ENCODE measurements at regions not wholly inside any gene's neighbourhood (a gene's known extent, or its start where the extent isn't known, plus 50 kb on each side); places are given as distances from the start of the nearest gene placed in this dataset.

DNA sequence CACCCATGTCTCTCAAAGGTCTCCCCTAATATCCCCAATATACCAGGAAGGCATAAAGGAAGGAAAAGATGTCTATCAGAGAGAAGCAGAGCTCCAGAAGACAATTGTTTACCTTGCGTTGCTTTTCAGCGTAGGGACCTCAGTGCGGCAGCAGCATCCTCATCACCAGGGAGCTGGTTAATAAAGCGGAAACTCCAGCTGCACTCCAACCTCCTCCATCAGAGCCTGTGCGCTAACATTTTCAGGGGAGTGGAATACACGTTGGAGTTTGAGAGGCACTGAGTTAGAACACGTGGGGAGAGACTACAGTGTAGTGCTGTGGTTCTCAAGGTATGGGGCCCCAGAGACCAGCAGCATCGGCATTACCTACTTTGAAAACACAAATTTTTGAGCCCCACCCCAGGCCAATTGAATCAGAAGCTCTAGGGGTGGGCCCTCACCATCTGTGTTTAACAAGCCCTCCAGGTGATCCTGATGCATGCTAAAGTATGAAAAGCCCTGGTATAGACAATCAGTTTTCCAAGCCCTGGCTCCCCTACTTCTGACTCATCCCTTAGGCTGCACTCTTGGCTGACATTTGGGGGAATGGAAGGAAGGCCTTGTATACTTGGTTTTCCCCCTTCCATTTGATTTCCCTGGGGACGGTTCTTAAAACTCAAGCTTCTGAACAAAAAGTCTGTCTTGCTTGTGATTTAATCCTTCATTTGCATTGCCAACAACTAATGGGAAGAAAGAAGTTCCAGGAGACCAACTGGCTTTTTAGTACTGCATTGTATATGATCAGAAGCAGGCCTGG is 419.0 kb upstream of the CCDC196 start:
- Mint-ChIP-seq H3K27me3 (peaks cover 1% of the 10 kb centered on the region), H3K27ac (no peak overlapping the region), H3K4me1 (ENCODE audit: low read depth) (no peaks in the 10 kb centered on the region), H3K36me3 (no peaks in the 10 kb centered on the region), H3K4me3 (no peak overlapping the region), H3K9me3 (no peaks in the 10 kb centered on the region)
- POLR2A ChIA-PET: interaction anchor here (1.0 kb wide), 1 partner anchor 9 kb away, joined by 3 read pairs; no protein-coding TSS in a partner anchor
- CTCF ChIA-PET: interaction anchor here (2.0 kb wide), 1 partner anchor 107 kb away, joined by 21 read pairs; no protein-coding TSS in a partner anchor
- no peak for DNase-seq
- intact Hi-C loops (cut with micrococcal nuclease): no loop called here

DNA sequence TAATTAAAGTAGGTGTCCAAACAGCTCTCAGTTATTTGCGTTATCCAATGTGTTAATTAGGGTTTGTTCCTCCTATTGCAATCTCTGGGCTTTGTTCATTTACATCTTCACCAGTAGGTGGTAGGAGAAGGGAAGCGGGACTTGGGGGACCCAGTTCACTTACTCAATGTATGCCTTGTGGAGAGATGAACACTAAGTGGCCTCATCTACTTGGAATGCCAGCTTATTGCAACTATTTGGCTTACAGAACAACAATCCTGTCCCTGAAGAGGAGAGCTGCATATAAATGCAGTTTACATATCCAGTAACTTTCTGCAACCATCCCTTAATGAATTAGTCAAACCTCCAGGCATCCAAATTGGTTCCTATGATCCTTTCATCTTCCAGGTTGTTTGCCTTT is 417.1 kb upstream of the CCDC196 start:
- H3K4me1 Mint-ChIP-seq (ENCODE audit: low read depth): no peaks in the 10 kb centered on the region
- no peaks in the 10 kb centered on the region for H3K36me3 Mint-ChIP-seq
- intact Hi-C loops (cut with micrococcal nuclease): no loop called here
- DNase-seq: no peak
- CTCF ChIA-PET: interaction anchor here (1.2 to 1.9 kb wide), 2 partner anchors 109 to 904 kb away, joined by 5 read pairs; no protein-coding TSS in a partner anchor
- no peak overlapping the region for H3K27ac Mint-ChIP-seq
- no peak overlapping the region for H3K4me3 Mint-ChIP-seq
- H3K27me3 Mint-ChIP-seq: peaks cover 1% of the 10 kb centered on the region
- no peaks in the 10 kb centered on the region for H3K9me3 Mint-ChIP-seq
- POLR2A ChIA-PET: interaction anchor here (0.5 kb wide), 1 partner anchor 71 kb away, joined by 3 read pairs; no protein-coding TSS in a partner anchor

DNA sequence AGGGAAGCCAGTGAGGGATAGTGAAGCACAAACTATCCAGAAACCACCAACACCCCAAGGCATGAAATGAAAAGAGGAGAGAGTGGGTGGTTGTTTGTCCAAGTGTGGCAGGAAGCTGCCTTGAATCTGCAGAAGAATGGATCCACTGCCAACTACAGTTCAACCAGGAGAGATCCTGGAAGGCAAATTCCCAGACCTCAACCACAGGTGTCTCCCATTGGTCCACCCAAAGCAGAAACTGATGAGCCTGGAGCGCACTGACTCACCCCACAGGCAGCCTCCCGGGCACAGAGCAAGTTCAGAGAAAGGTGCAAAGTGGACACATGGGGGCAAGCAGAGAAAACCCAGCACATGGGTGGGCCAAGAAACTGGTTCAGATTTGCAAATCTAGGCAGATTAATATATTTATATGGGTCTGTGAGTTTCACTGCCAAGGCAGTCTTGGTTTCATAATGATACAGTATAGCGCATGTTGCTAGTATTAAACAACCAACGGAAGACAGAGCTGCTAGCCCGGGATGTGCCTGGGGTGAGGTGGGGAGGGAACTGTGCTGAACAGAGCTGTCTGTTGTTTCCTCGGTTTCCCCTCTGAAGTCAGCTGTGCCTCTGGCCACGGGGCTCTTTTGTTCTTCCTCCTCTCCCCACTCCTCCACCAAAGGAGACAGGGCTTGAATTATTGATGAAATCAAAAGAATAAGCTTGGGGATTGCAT is 416.2 kb upstream of the CCDC196 start:
- H3K36me3 Mint-ChIP-seq: no peaks in the 10 kb centered on the region

DNA sequence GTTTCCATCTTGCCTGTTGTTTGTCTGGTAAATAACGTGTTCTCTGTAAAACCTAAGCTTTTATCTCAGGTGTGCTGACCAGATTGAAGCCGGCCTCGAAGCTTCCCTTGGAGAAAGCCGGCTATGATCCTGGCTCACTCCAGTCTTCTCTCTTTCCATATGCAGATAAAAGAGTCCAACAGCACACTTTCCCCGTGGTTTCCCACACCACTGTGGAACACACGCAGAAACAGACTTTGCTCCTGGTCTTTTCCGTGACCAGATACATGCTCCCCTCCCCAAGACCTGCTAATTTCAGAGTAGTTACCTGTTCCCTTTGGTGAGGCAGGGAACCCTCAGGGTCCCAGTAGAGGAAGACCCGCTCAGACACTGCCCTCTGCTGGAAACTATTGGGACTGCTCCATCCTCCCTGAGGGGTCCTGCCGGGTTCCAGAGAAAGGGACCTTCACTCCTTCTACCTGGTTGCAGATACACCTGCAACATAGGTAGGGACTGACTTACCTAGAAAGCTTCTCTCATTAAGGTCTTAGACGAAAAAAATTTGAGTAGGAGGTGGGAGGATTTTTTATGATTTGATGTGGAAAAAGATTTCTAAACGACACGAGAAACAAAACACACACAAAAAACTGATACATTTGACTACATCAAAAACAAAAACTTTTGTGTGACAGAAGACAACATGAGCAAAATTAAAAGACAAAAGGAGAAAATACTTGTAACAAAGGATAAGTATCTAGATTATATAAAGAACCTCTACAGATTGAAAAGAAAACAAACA is 415.4 kb upstream of the CCDC196 start:
- Mint-ChIP-seq H3K27me3 (peaks cover 1% of the 10 kb centered on the region), H3K27ac (no peak overlapping the region), H3K36me3 (no peaks in the 10 kb centered on the region), H3K4me3 (no peak overlapping the region), H3K9me3 (no peaks in the 10 kb centered on the region), H3K4me1 (ENCODE audit: low read depth) (no peaks in the 10 kb centered on the region)
- CTCF ChIA-PET: interaction anchor here (0.7 to 3.6 kb wide), 22 partner anchors 8 to 906 kb away, joined by 3 to 57 read pairs (median 3); no protein-coding TSS in a partner anchor
- POLR2A ChIA-PET: no interaction called here
- intact Hi-C loops (cut with micrococcal nuclease): loop anchor here (1.0 to 5.0 kb wide), 3 partner anchors 109 to 906 kb away; partner anchors contain the start of gene FUT8
- DNase-seq: peak; percentile 72

More for the DNA sequence above, 416.2 kb upstream of the CCDC196 start:
- Mint-ChIP-seq H3K9me3 (no peaks in the 10 kb centered on the region), H3K4me1 (ENCODE audit: low read depth) (no peaks in the 10 kb centered on the region), H3K27ac (no peak overlapping the region), H3K27me3 (peaks cover 1% of the 10 kb centered on the region), H3K4me3 (no peak overlapping the region)
- DNase-seq: no peak
- intact Hi-C loops (cut with micrococcal nuclease): loop anchor here (1.0 to 5.0 kb wide), 3 partner anchors 109 to 905 kb away; partner anchors contain the start of gene FUT8
- POLR2A ChIA-PET: no interaction called here
- CTCF ChIA-PET: interaction anchor here (0.7 to 3.6 kb wide), 21 partner anchors 9 to 905 kb away, joined by 3 to 57 read pairs (median 3); no protein-coding TSS in a partner anchor

DNA sequence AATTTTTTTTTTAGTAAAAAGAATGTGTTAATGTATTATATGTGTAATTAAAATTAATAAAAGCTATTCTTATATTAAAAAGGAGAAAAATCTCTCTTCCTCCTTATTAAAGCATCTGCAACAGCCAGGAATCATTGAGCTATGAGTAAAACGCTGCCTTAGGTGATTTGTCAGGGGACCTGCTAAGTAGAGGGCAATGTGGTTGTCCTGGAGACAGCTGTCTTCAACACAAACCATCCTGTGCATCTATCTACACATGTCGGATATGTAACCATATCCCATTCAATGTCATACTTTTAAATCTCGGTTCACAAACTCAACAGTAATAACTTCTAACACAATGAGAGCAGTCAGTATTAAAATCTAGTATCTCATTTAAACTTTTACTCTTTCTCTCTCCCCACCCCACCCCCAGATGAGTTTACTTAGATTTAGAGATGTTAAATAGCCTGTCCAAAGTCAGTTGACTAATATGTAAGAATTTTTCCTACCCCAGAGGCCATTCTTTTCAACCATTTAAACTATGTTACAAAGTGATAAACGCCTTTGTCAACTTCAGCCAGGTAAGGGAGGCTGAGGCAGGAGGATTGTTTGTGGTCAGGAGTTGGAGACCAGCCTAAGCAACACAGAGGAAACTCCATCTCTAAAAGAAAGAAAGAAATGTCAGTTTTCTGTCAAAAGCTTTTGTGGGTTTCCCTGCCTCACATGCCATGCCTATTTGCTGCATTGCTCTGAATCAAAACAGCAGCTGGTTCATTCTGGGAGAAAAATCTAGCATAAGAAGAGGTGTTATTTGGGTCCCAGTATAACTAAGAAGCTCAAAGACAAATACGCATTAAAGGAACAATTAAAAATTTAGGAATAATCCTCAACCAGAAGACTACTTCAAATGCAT is 413.7 kb upstream of the CCDC196 start:
- no peak overlapping the region for H3K27ac Mint-ChIP-seq
- no peaks in the 10 kb centered on the region for H3K36me3 Mint-ChIP-seq
- intact Hi-C loops (cut with micrococcal nuclease): loop anchor here (5.0 kb wide), 1 partner anchor 660 kb away; the partner anchor contains the start of gene FUT8
- ChIA-PET POLR2A (no interaction called here), CTCF (interaction anchor here (0.5 to 3.6 kb wide), 6 partner anchors 13 to 908 kb away, joined by 3 to 57 read pairs (median 14); no protein-coding TSS in a partner anchor)
- DNase-seq: no peak
- H3K9me3 Mint-ChIP-seq: no peaks in the 10 kb centered on the region
- H3K4me1 Mint-ChIP-seq (ENCODE audit: low read depth): no peaks in the 10 kb centered on the region
- peaks cover 1% of the 10 kb centered on the region for H3K27me3 Mint-ChIP-seq
- H3K4me3 Mint-ChIP-seq: no peak overlapping the region

DNA sequence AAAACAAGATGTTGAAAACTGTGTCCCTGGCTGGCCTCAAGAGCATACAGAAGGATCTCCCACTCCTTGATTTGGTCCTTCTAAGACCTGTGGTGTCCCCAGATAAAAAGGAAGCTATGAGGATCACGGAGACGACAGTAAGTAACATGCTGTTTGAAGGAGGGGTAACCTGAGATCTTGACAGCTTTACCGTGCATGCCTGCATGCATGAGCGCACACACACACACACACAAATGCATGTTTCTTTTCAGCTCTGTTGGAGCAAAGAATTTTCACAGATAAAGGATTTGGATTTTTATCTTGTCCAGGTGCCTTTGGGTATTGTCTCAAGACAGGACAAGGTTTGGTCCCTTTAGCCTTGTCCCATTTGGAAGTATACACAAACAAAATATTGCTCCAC is 411.6 kb upstream of the CCDC196 start:
- ChIA-PET CTCF (interaction anchor here (1.0 to 1.5 kb wide), 3 partner anchors 9 to 114 kb away, joined by 3 to 8 read pairs (median 3); no protein-coding TSS in a partner anchor), POLR2A (no interaction called here)
- Mint-ChIP-seq H3K4me1 (ENCODE audit: low read depth) (no peaks in the 10 kb centered on the region), H3K27ac (no peak overlapping the region), H3K36me3 (no peaks in the 10 kb centered on the region), H3K4me3 (no peak overlapping the region), H3K27me3 (peaks cover 1% of the 10 kb centered on the region), H3K9me3 (no peaks in the 10 kb centered on the region)
- no peak for DNase-seq
- intact Hi-C loops (cut with micrococcal nuclease): loop anchor here (5.0 kb wide), 1 partner anchor 662 kb away; the partner anchor contains the start of gene FUT8

DNA sequence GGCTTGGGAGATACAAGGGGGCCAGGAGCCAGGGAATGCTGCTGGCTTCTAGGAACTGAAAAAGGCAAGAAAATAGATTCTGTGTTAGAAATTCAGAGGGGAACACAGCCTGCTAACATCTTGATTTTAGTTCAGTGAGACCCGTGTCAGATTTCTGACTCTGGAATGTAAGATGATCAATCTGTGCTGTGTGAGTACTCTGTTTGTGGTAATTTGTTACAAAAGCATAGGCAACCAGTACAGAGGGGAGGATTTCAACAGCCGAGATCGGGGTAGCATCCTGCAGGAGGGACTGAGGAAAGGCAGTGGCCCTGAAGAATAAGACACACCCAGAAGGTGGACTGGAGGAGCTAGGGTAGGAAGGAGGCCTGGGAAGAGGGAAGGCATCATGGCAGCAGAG is 410.0 kb upstream of the CCDC196 start:
- intact Hi-C loops (cut with micrococcal nuclease): no loop called here
- H3K27ac Mint-ChIP-seq: no peak overlapping the region
- H3K4me3 Mint-ChIP-seq: no peak overlapping the region
- no peaks in the 10 kb centered on the region for H3K4me1 Mint-ChIP-seq (ENCODE audit: low read depth)
- no peaks in the 10 kb centered on the region for H3K9me3 Mint-ChIP-seq
- no peaks in the 10 kb centered on the region for H3K36me3 Mint-ChIP-seq
- CTCF ChIA-PET: no interaction called here
- POLR2A ChIA-PET: interaction anchor here (1.1 kb wide), 1 partner anchor 9 kb away, joined by 3 read pairs; no protein-coding TSS in a partner anchor
- H3K27me3 Mint-ChIP-seq: no peaks in the 10 kb centered on the region
- no peak for DNase-seq

DNA sequence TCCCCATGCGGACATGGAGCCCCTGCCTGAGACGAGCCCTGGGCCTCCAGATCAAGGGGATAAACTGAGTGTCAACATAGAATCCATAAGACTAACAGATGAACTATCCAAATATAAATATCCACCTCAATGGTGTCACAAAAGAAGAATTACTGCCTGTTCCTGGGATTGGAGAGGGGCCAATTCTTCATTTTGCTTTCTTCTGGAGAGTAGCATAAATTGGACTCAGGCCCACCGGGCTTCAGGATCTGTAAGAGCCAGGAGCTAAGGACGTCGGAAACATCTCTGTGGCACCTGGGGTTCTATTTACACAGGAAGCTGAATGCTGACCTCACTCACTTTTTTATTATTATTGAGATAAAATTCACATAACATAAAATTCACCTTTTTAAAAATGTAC is 408.2 kb upstream of the CCDC196 start:
- CTCF ChIA-PET: interaction anchor here (1.2 kb wide), 1 partner anchor 8 kb away, joined by 3 read pairs; no protein-coding TSS in a partner anchor
- H3K27ac Mint-ChIP-seq: no peak overlapping the region
- intact Hi-C loops (cut with micrococcal nuclease): no loop called here

DNA sequence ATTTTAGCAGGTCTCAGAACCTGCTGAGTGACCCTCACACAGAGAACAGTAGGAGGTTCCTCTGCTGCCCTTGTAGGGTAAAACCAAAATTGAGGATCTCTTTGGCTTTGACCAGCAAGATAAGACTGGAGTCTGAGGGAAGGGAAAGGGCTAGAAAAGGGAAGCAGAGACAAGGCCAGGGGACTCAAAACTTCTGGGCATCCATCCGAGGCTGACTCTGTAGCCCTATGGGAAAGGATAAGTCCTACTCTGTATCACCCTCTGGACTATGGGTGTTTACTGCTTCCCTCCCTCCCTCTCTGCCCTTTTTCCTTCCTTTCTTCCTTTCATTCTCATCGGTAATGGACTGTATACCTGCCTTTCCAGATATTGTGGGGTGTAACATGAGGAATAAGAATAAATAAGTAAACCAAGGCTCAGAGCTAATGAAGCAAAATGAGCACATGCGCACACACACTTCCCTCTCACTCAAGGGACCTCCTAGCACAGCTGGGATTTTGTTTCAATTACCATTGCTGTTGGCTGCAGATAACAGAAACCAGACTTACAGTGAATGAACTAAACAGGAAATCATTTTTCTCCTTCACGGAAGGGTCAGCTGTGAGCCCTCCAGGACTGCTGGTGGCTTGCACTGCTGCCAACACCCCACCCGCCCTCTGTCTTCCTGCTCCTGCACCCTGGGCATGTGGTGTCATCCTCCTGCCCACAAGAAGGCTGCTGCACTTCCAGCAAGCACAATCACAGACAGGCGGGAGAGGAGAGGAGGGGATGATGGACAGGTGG is 404.4 kb upstream of the CCDC196 start:
- POLR2A ChIA-PET: no interaction called here
- no peaks in the 10 kb centered on the region for H3K9me3 Mint-ChIP-seq
- CTCF ChIA-PET: no interaction called here

More for the DNA sequence above, 408.2 kb upstream of the CCDC196 start:
- no peak for DNase-seq
- Mint-ChIP-seq H3K4me1 (ENCODE audit: low read depth) (no peaks in the 10 kb centered on the region), H3K9me3 (no peaks in the 10 kb centered on the region), H3K27me3 (peaks cover 2% of the 10 kb centered on the region), H3K36me3 (no peaks in the 10 kb centered on the region), H3K4me3 (no peak overlapping the region)
- POLR2A ChIA-PET: no interaction called here

DNA sequence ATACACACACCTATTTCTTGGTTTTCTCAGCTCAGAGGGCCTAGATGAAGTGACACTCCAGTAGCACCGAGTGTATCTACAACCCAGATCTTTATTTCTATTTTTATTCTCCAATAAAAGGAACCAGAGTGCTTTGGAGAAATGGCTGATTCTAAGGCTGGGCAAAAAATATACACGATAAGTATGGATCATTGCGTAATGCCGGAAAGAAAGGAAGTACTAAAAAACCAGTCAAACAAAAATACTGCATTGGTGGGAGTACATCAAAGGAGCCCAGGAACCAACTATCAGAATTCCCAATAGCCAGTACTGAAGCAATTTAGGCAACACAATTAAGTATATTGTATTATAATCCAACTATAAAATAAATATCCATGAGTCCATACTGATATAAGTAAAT is 400.9 kb upstream of the CCDC196 start:
- H3K27me3 Mint-ChIP-seq: peaks cover 6% of the 10 kb centered on the region
- intact Hi-C loops (cut with micrococcal nuclease): no loop called here
- CTCF ChIA-PET: no interaction called here
- H3K36me3 Mint-ChIP-seq: no peaks in the 10 kb centered on the region
- H3K9me3 Mint-ChIP-seq: no peaks in the 10 kb centered on the region
- DNase-seq: no peak
- H3K27ac Mint-ChIP-seq: no peak overlapping the region
- POLR2A ChIA-PET: no interaction called here
- H3K4me1 Mint-ChIP-seq (ENCODE audit: low read depth): no peaks in the 10 kb centered on the region
- H3K4me3 Mint-ChIP-seq: no peak overlapping the region

More for the DNA sequence above, 404.4 kb upstream of the CCDC196 start:
- no peak overlapping the region for H3K27ac Mint-ChIP-seq
- intact Hi-C loops (cut with micrococcal nuclease): no loop called here
- H3K27me3 Mint-ChIP-seq: peaks cover 6% of the 10 kb centered on the region
- no peak overlapping the region for H3K4me3 Mint-ChIP-seq
- no peaks in the 10 kb centered on the region for H3K4me1 Mint-ChIP-seq (ENCODE audit: low read depth)
- no peak for DNase-seq
- H3K36me3 Mint-ChIP-seq: no peaks in the 10 kb centered on the region
